NCI-H510A (cell line): ENCODE measurements at regions not wholly inside any gene's neighbourhood (a gene's known extent, or its start where the extent isn't known, plus 50 kb on each side); places are given as distances from the start of the nearest gene placed in this dataset.

Source experiments
- DNase-seq: peaks from one replicate; lab custom pipeline; 2025; lab: John Stamatoyannopoulos, UW

DNA sequence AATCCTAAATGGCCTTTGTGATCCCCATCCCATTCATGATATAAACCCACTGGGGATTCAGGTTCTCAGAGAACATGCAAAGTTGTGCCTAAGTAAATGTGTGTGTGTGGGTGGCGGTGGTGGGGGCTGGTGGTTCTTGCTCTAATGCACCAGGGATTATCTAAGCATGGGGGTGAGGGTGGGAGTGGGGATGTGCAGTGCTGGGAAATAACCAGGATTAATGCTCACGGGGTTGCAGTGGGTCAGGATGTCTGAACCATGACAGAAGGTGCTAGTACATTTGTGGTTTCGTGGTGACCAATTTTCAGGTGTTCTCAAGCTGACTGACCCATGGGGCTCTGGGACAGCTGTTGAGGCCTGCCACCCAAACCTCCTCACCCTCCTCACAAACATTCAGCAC is 101.0 kb downstream of the ZNF608 start:
- no peak for DNase-seq

DNA sequence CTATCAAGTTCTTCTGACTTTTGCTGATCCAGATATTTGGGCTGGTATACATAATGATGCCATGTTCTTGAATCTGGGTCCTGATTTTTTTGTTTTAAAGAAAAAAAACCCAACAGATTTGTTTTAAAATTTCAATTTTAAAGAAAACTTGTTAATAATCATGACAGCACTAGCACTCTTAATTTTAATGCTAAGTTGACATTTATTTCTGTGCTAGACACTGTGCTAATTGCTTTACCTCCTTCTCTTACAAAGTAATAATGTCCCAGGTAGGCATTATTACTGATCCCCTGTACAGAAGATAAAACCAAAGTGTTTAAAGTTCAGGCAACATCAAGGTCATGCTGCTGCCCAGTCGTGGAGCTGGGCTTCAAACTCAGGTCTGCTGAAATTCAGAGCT is 101.9 kb downstream of the ZNF608 start:
- no peak for DNase-seq

GRCh38 chr5:124644138-124644537 is 102.3 kb downstream of the ZNF608 start:
- no peak for DNase-seq

DNA sequence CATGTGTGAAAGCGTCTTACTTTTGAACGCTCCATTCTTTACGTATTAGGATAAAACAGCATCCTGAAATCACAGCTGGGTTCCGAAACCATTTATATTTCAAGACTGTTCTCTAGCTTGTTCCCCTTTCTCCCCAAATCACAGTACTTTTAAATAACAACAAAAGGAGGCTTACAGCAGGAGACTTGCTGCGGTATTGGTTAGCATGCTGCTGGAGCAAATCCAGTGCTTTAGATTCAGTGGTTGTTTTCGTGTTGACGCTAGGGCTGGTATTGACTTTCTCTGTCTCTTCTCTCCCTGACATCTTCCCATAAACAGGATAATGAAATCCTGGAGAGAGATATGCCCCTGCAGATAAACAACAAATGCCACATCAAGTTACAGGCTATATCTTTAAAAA is 103.1 kb downstream of the ZNF608 start:
- DNase-seq: no peak

- no peak for DNase-seq
Observed at GRCh38 chr5:124642151-124642550, 104.3 kb downstream of the ZNF608 start.

- no peak for DNase-seq
Observed at GRCh38 chr5:124641154-124641792, 105.2 kb downstream of the ZNF608 start.

- DNase-seq: no peak
Observed at GRCh38 chr5:124639095-124639665, 107.3 kb downstream of the ZNF608 start.

- no peak for DNase-seq
Observed at GRCh38 chr5:124637011-124637410, 109.4 kb downstream of the ZNF608 start.

DNA sequence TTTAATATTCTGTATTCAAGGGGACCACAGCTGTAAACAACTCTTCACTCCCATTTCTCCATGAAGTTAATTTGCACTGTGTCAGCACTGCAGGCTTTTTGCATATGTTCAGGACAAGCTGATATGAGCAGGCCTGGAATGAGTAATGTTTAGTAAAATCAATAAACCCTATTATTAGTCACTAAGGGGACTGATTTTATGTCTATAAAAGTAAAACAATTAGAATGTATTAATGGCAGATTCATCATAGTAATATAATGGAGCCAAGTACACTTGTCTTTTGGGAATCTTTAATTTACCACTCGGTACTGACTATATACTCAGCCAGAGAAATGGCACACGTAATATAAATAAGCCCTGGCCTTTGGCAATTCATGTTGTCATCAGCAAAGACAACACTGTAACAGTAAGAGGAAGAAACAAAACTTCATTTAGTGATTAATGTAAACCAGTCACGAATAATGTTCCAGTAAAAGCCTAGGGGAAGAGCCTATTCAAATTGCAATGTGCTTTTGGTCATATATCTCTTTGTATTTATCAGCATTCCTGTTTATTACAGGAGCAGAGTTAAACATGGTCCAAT is 111.6 kb downstream of the ZNF608 start:
- DNase-seq: no peak

- DNase-seq: no peak
Observed at GRCh38 chr5:124634228-124634739, 112.2 kb downstream of the ZNF608 start.

DNA sequence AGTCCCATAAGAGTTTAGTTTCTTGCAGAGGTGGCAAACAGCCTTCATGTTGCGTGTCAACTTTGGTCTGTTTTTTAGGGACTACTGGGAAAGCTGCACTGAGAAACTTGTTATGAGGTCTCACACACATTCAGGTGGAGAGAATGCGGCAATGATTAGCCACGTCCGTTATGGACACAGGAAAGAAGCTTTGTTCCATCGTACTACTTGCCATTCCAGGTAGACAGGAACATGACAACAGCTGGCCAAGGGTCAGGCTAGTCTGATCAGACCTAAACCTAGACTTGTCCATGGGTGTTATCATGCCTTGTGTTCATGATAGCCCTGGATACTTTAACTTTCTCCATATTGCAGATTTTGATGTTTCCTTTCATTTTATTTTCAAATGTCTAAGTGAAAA is 113.2 kb downstream of the ZNF608 start:
- no peak for DNase-seq

- DNase-seq: no peak
Observed at GRCh38 chr5:124631874-124632550, 114.4 kb downstream of the ZNF608 start.

DNA sequence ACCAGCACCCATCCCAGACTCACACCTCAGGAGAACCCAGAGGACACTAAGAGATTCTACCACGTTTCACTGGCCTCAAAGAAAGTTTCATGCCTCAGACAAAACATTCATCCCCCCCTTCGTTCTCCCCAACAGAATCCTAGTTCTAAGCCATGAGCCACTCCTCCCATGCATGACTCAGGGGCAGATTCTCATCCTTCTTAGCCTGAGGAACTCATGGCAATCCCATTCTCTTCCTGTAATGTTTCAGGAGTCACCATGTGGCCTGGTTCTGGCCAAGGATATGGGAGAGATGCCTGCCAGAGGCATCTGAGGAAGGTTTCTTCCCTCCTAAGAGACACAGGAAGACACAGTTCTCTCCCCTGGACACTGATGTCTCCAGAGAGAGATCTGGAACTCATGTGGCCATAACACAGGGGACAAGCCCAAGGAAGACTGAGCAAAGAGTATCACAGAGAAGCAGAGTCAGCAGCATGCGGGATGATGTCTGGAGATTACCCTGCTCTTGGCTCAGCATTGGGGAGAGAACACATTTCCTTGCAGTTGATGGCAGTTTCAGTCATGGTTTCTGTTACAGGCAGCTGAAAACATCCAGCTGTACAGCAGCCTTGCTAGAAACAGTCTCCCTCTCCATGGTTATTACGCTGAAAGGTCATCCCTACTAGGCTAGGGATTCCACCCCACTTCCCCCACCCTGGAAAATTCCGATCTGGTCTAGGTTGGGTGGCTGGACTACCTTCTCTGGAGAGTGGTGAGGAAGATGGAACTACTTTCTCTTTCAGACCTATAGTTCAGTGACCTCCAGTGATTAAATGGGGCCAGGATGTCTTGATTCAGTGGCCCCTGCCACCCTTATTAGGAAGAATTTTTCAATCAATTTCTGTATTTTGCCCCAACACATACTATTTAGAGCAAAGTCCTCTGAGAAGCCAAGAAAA is 115.4 kb downstream of the ZNF608 start:
- no peak for DNase-seq

- no peak for DNase-seq
Observed at GRCh38 chr5:124628721-124629596, 117.5 kb downstream of the ZNF608 start.

GRCh38 chr5:124627815-124628595 is 118.4 kb downstream of the ZNF608 start:
- no peak for DNase-seq

DNA sequence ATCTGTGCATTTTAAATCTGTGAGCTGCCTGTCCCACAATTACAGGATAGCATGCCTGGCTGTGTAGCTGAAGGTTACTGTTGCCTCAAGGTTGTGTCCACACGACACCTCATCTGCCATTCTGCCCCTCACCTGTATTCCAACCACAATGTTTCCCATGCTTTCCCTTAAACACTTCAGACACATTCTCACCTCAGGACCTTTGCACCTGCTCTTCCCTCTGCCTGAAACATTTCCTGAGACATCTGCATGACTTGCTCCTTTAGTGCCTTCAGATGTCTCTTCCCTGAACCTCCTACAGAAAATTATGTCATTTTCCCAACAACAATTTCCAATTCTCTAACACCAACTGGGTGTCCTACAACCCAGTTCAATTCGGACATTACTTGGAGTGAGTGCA is 120.4 kb downstream of the ZNF608 start:
- DNase-seq: no peak

DNA sequence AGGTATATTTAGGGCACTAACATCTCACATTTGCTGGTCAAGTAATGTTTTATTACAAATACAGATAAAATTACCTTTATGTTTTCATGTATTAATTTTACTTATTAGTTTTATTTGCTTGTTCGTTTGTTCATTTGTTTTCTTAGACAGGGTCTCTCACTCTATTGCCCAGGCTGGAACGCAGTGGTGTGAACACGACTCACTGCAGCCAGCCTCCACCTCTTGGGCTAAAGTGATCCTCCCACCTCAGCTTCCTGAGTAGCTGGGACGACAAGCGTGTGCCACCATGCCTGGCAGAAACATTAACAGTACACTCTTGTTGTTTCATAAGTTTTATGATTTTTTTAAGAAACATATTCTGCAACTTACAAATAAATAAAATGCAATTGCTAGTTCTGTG is 123.2 kb downstream of the ZNF608 start:
- no peak for DNase-seq

GRCh38 chr5:124622851-124623250 is 123.6 kb downstream of the ZNF608 start:
- DNase-seq: no peak

GRCh38 chr5:124621279-124621678 is 125.2 kb downstream of the ZNF608 start:
- DNase-seq: no peak

DNA sequence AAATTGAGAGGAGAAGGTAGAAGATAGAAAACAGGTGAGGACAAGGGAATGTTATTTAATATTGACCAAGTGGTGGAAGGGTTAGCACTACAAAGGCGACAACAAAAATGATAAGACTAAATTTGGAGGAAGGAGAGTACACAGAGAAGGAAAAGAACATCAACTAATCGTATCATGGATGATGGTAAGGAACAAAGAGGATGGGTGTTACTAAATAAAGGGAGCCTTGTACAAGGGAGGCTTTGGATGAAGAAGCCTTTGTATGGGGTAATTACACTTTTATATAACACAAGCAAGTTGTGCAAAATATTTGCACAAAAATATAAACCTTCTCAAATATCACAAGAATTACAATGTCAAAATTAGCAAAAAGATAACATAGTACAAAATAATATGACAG is 125.7 kb downstream of the ZNF608 start:
- DNase-seq: no peak
